Thymus (tissue), 11 donors: ENCODE measurements at regions not wholly inside any gene's neighbourhood (a gene's known extent, or its start where the extent isn't known, plus 50 kb on each side); places are given as distances from the start of the nearest gene placed in this dataset.

Experiments used
- DNase-seq, 9 donors: peaks; one replicate each; pipeline ENCODE4 v3.0.0-alpha.2; 2013; ENCODE audit warnings: low spot score in 9 of 9, low read depth in 6 of 9, missing footprints in 1 of 9
- H3K27ac ChIP-seq, 2 donors: one replicate each; pipeline ENCODE4 v1.5.1; 2013; ENCODE audit warnings: control low read depth in 1 of 2, low read depth in 1 of 2, low read length in 1 of 2, mild to moderate bottlenecking in 1 of 2, moderate library complexity in 1 of 2
- H3K27me3 ChIP-seq, 2 donors: one replicate each; pipeline ENCODE4 v1.5.1; 2013; ENCODE audit warnings: low read length in 1 of 2; ENCODE audit not compliant: control insufficient read depth in 2 of 2, insufficient read depth in 1 of 2
- H3K36me3 ChIP-seq, 2 donors: one replicate each; pipeline ENCODE4 v1.5.1; 2013; ENCODE audit warnings: low read length in 1 of 2, mild to moderate bottlenecking in 1 of 2, moderate library complexity in 1 of 2; ENCODE audit not compliant: control insufficient read depth in 2 of 2, insufficient read depth in 2 of 2
- H3K4me1 ChIP-seq, 2 donors: one replicate each; pipeline ENCODE4 v1.5.1; 2013; ENCODE audit warnings: low read length in 2 of 2; ENCODE audit not compliant: control insufficient read depth in 2 of 2, insufficient read depth in 2 of 2
- H3K4me3 ChIP-seq, 2 donors: one replicate each; pipeline ENCODE4 v1.5.1; 2013; ENCODE audit warnings: low read length in 2 of 2, control low read depth in 1 of 2, mild to moderate bottlenecking in 1 of 2
- H3K9me3 ChIP-seq, 2 donors: one replicate each; pipeline ENCODE4 v1.5.1; 2013; ENCODE audit warnings: low read length in 1 of 2, mild to moderate bottlenecking in 1 of 2; ENCODE audit not compliant: control insufficient read depth in 2 of 2, insufficient read depth in 1 of 2
- WGBS: extraction: QIAGEN DNeasy Blood & Tissue Kit; methylation state at CpG from one replicate; pipeline ENCODE4 v1.1.7; 2013; 5-methylcytosine and 5-hydroxymethylcytosine counted together
- donor health status: healthy.

- no peaks in the 10 kb centered on the region for H3K27me3 ChIP-seq
- 85% methylated on average over 14 of the region's 14 CpGs for WGBS
Measured at GRCh38 chr19:29014857-29015436, 198.0 kb downstream of the UQCRFS1 start.

GRCh38 chr19:29013988-29014387 is 199.0 kb downstream of the UQCRFS1 start:
- Histone ChIP-seq H3K27me3 (no peaks in the 10 kb centered on the region), H3K9me3 (no peaks in the 10 kb centered on the region), H3K36me3 (no peaks in the 10 kb centered on the region), H3K4me1 (no peaks in the 10 kb centered on the region), H3K4me3 (no peak overlapping the region), H3K27ac (no peak overlapping the region)
- WGBS: 85% methylated on average over 15 of the region's 15 CpGs
- no peak for DNase-seq

More at GRCh38 chr19:29014857-29015436, 198.0 kb downstream of the UQCRFS1 start:
- no peak for DNase-seq
- H3K4me3 ChIP-seq: no peak overlapping the region
- H3K36me3 ChIP-seq: no peaks in the 10 kb centered on the region
- H3K27ac ChIP-seq: no peak overlapping the region
- H3K9me3 ChIP-seq: no peaks in the 10 kb centered on the region
- H3K4me1 ChIP-seq: no peaks in the 10 kb centered on the region

- 74% methylated on average over 10 of the region's 10 CpGs for WGBS
- no peak overlapping the region for H3K4me3 ChIP-seq
- no peak for DNase-seq
- no peaks in the 10 kb centered on the region for H3K9me3 ChIP-seq
- H3K27me3 ChIP-seq: no peaks in the 10 kb centered on the region
- H3K36me3 ChIP-seq: no peaks in the 10 kb centered on the region
- H3K4me1 ChIP-seq: no peaks in the 10 kb centered on the region
- H3K27ac ChIP-seq: no peak overlapping the region
Measured at GRCh38 chr19:29013325-29013724, 199.6 kb downstream of the UQCRFS1 start.

GRCh38 chr19:29012457-29012856 is 200.5 kb downstream of the UQCRFS1 start:
- Histone ChIP-seq H3K4me3 (no peak overlapping the region), H3K4me1 (no peaks in the 10 kb centered on the region), H3K27ac (no peak overlapping the region), H3K9me3 (no peaks in the 10 kb centered on the region), H3K36me3 (no peaks in the 10 kb centered on the region), H3K27me3 (no peaks in the 10 kb centered on the region)
- WGBS: 86% methylated on average over 9 of the region's 9 CpGs
- no peak for DNase-seq

GRCh38 chr19:29010276-29010675 is 202.7 kb downstream of the UQCRFS1 start:
- Histone ChIP-seq H3K27me3 (no peaks in the 10 kb centered on the region), H3K4me1 (no peaks in the 10 kb centered on the region), H3K4me3 (no peak overlapping the region), H3K36me3 (no peaks in the 10 kb centered on the region), H3K27ac (no peak overlapping the region), H3K9me3 (no peaks in the 10 kb centered on the region)
- DNase-seq: no peak
- WGBS: 87% methylated on average over 8 of the region's 8 CpGs

- Histone ChIP-seq H3K27me3 (no peaks in the 10 kb centered on the region), H3K9me3 (no peaks in the 10 kb centered on the region), H3K36me3 (no peaks in the 10 kb centered on the region), H3K4me3 (no peak overlapping the region), H3K4me1 (no peaks in the 10 kb centered on the region), H3K27ac (no peak overlapping the region)
- WGBS: 91% methylated on average over 8 of the region's 8 CpGs
- DNase-seq: no peak
Measured at GRCh38 chr19:29006057-29006735, 206.8 kb downstream of the UQCRFS1 start.

- DNase-seq: no peak
- 99% methylated on average over 7 of the region's 7 CpGs for WGBS
Measured at GRCh38 chr19:29004796-29005195, 208.2 kb downstream of the UQCRFS1 start.

GRCh38 chr19:29003641-29004409 is 209.1 kb downstream of the UQCRFS1 start:
- DNase-seq: no peak
- 83% methylated on average over 7 of the region's 7 CpGs for WGBS
- Histone ChIP-seq H3K27ac (no peak overlapping the region), H3K27me3 (no peaks in the 10 kb centered on the region), H3K36me3 (no peaks in the 10 kb centered on the region), H3K4me3 (no peak overlapping the region), H3K4me1 (no peaks in the 10 kb centered on the region), H3K9me3 (no peaks in the 10 kb centered on the region)

More at GRCh38 chr19:29004796-29005195, 208.2 kb downstream of the UQCRFS1 start:
- Histone ChIP-seq H3K27me3 (no peaks in the 10 kb centered on the region), H3K4me1 (no peaks in the 10 kb centered on the region), H3K9me3 (no peaks in the 10 kb centered on the region), H3K27ac (no peak overlapping the region), H3K4me3 (no peak overlapping the region), H3K36me3 (no peaks in the 10 kb centered on the region)

- Histone ChIP-seq H3K9me3 (no peaks in the 10 kb centered on the region), H3K4me3 (no peak overlapping the region), H3K27ac (no peak overlapping the region), H3K36me3 (no peaks in the 10 kb centered on the region), H3K4me1 (no peaks in the 10 kb centered on the region), H3K27me3 (no peaks in the 10 kb centered on the region)
- no peak for DNase-seq
- WGBS: 64% methylated on average over 10 of the region's 10 CpGs
Measured at GRCh38 chr19:29002336-29002735, 210.6 kb downstream of the UQCRFS1 start.
